ENCODE measurements at regions not wholly inside any gene's neighbourhood (a gene's known extent, or its start where the extent isn't known, plus 50 kb on each side); places are given as distances from the start of the nearest gene placed in this dataset.

DNA sequence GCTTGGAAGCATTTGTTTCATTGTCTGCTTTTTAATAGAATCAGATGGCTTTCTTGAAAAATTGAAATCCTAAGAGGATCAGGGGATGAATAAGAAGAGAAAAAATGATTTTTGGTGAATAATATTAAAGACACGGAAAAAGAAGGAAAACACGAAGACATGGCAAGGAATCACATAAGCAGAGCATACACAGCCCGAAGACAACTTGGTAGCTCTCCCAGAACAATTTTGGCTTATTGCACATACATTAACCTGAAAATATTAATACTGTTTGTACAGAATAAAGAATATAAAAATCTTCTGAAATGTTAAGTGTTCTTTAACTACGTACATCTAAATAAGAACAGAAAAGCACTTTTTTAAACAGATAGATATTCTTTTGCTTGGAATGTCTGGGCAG lies 150.0 kb downstream of the SHOX2 start (continued):
- TF ChIP-seq, protein P1, sequence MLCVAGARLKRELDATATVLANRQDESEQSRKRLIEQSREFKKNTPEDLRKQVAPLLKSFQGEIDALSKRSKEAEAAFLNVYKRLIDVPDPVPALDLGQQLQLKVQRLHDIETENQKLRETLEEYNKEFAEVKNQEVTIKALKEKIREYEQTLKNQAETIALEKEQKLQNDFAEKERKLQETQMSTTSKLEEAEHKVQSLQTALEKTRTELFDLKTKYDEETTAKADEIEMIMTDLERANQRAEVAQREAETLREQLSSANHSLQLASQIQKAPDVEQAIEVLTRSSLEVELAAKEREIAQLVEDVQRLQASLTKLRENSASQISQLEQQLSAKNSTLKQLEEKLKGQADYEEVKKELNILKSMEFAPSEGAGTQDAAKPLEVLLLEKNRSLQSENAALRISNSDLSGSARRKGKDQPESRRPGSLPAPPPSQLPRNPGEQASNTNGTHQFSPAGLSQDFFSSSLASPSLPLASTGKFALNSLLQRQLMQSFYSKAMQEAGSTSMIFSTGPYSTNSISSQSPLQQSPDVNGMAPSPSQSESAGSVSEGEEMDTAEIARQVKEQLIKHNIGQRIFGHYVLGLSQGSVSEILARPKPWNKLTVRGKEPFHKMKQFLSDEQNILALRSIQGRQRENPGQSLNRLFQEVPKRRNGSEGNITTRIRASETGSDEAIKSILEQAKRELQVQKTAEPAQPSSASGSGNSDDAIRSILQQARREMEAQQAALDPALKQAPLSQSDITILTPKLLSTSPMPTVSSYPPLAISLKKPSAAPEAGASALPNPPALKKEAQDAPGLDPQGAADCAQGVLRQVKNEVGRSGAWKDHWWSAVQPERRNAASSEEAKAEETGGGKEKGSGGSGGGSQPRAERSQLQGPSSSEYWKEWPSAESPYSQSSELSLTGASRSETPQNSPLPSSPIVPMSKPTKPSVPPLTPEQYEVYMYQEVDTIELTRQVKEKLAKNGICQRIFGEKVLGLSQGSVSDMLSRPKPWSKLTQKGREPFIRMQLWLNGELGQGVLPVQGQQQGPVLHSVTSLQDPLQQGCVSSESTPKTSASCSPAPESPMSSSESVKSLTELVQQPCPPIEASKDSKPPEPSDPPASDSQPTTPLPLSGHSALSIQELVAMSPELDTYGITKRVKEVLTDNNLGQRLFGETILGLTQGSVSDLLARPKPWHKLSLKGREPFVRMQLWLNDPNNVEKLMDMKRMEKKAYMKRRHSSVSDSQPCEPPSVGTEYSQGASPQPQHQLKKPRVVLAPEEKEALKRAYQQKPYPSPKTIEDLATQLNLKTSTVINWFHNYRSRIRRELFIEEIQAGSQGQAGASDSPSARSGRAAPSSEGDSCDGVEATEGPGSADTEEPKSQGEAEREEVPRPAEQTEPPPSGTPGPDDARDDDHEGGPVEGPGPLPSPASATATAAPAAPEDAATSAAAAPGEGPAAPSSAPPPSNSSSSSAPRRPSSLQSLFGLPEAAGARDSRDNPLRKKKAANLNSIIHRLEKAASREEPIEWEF (CRISPR knock-in tag; IDR thresholded peaks at IDR 0.05): no peak
- no peak for TF ChIP-seq ZFPM2 (CRISPR knock-in tag; IDR thresholded peaks at IDR 0.05)
- TF ChIP-seq, protein P2, sequence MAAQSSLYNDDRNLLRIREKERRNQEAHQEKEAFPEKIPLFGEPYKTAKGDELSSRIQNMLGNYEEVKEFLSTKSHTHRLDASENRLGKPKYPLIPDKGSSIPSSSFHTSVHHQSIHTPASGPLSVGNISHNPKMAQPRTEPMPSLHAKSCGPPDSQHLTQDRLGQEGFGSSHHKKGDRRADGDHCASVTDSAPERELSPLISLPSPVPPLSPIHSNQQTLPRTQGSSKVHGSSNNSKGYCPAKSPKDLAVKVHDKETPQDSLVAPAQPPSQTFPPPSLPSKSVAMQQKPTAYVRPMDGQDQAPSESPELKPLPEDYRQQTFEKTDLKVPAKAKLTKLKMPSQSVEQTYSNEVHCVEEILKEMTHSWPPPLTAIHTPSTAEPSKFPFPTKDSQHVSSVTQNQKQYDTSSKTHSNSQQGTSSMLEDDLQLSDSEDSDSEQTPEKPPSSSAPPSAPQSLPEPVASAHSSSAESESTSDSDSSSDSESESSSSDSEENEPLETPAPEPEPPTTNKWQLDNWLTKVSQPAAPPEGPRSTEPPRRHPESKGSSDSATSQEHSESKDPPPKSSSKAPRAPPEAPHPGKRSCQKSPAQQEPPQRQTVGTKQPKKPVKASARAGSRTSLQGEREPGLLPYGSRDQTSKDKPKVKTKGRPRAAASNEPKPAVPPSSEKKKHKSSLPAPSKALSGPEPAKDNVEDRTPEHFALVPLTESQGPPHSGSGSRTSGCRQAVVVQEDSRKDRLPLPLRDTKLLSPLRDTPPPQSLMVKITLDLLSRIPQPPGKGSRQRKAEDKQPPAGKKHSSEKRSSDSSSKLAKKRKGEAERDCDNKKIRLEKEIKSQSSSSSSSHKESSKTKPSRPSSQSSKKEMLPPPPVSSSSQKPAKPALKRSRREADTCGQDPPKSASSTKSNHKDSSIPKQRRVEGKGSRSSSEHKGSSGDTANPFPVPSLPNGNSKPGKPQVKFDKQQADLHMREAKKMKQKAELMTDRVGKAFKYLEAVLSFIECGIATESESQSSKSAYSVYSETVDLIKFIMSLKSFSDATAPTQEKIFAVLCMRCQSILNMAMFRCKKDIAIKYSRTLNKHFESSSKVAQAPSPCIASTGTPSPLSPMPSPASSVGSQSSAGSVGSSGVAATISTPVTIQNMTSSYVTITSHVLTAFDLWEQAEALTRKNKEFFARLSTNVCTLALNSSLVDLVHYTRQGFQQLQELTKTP (IDR thresholded peaks at IDR 0.05; ENCODE audit: low read depth in 1 of 2, partially characterized antibody in 2 of 2): no peak
- no peak for TF ChIP-seq ZNF174 (CRISPR knock-in tag; IDR thresholded peaks at IDR 0.05)
